Mesothelial cell of epicardium (in vitro differentiated cells): ENCODE measurements at regions not wholly inside any gene's neighbourhood (a gene's known extent, or its start where the extent isn't known, plus 50 kb on each side); places are given as distances from the start of the nearest gene placed in this dataset.

Source experiments
- DNase-seq, 2 experiments: peaks; one replicate each; pipeline ENCODE4 v3.0.0; 2021; ENCODE audit warnings: low spot score in 2 of 2; ENCODE audit not compliant: unreplicated experiment in 2 of 2
- H3K27ac Mint-ChIP-seq: 2 replicates; pipeline ENCODE4 v1.8.0; 2021; ENCODE audit warnings: mixed read lengths
- H3K27me3 Mint-ChIP-seq: 2 replicates; pipeline ENCODE4 v1.8.0; 2021; ENCODE audit warnings: low read depth, mixed read lengths
- H3K36me3 Mint-ChIP-seq: 2 replicates; pipeline ENCODE4 v1.8.0; 2021; ENCODE audit warnings: mixed read lengths
- H3K4me1 Mint-ChIP-seq: 2 replicates; pipeline ENCODE4 v1.8.0; 2021; ENCODE audit warnings: mixed read lengths
- H3K4me3 Mint-ChIP-seq: 2 replicates; pipeline ENCODE4 v1.8.0; 2021; ENCODE audit warnings: mild to moderate bottlenecking, moderate library complexity, mixed read lengths
- H3K9me3 Mint-ChIP-seq: 2 replicates; pipeline ENCODE4 v1.8.0; 2021; ENCODE audit warnings: mixed read lengths
- TF ChIP-seq, protein P1 (sequence below): fragments of 200-600 bp; sonication (generic); IDR thresholded peaks from one replicate; pipeline ENCODE4 v1.5.0; 2021; ENCODE audit warnings: antibody characterized with exemption; ENCODE audit not compliant: unreplicated experiment

DNA sequence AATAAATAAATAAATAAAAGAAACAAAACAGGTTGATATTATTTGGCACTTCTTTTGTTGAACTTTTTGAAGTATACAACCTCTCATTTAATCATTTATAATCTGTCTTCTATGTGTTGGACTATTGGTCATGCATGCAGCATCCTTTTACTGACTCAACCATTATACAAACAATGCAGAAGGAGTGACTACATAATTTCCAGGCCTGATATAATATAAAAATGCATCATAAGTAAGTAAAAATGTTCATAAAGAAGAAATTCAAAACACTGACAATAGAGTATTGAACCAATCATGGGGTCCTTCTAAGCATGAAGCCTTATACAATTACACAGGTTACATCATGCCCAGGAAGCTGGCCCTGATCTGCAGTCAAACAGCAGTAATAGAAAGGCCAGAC, 141.5 kb upstream of the FN1 start:
- TF ChIP-seq, protein P1, sequence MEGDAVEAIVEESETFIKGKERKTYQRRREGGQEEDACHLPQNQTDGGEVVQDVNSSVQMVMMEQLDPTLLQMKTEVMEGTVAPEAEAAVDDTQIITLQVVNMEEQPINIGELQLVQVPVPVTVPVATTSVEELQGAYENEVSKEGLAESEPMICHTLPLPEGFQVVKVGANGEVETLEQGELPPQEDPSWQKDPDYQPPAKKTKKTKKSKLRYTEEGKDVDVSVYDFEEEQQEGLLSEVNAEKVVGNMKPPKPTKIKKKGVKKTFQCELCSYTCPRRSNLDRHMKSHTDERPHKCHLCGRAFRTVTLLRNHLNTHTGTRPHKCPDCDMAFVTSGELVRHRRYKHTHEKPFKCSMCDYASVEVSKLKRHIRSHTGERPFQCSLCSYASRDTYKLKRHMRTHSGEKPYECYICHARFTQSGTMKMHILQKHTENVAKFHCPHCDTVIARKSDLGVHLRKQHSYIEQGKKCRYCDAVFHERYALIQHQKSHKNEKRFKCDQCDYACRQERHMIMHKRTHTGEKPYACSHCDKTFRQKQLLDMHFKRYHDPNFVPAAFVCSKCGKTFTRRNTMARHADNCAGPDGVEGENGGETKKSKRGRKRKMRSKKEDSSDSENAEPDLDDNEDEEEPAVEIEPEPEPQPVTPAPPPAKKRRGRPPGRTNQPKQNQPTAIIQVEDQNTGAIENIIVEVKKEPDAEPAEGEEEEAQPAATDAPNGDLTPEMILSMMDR: no peak
- Mint-ChIP-seq H3K4me1 (peaks cover 4% of the 10 kb centered on the region), H3K4me3 (no peak overlapping the region), H3K27me3 (no peaks in the 10 kb centered on the region), H3K27ac (no peak overlapping the region), H3K36me3 (no peaks in the 10 kb centered on the region), H3K9me3 (no peaks in the 10 kb centered on the region)
- DNase-seq: no peak

DNA sequence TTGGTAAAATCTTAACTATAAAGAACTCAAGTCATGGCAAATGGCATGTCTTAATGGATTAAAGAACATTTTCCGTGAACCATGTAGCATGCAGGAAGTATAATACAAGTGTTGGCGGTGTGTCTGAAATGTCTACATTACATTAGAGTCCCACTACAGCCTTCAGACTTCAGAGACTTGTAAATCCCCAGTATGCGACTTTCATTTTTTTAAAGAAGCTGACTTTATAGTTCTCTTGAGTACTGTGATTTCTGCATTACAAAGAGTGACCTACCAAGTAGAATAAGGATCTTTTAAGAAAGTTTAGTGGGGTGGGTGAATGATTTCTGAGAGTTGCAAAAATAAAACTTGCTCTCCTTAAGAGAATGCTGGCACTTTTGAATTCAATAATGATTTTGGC, 140.7 kb upstream of the FN1 start:
- Mint-ChIP-seq H3K9me3 (no peaks in the 10 kb centered on the region), H3K27ac (no peak overlapping the region), H3K4me1 (peaks cover 4% of the 10 kb centered on the region), H3K36me3 (no peaks in the 10 kb centered on the region), H3K4me3 (no peak overlapping the region), H3K27me3 (no peaks in the 10 kb centered on the region)
- TF ChIP-seq, protein P1: no peak
- DNase-seq: no peak

DNA sequence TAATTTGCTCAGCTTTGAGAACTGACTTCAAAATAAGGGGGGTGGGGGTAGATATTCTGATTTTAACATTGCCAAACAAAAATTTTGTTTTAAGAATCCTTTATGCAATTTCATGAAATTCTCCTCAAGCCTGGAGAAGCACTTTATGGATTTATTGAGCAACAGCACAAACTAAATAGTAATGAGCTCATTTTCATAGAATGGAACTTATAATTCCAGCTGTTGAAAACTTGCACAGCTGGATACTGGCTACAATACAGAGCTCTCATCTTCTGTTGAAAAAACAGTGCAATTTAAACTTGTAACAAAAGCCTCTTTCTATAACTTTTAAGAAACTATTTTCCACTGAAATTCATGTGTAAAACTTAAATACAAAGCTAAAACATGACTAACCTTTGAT, 137.6 kb upstream of the FN1 start:
- Mint-ChIP-seq H3K9me3 (no peaks in the 10 kb centered on the region), H3K4me1 (no peaks in the 10 kb centered on the region), H3K4me3 (no peak overlapping the region), H3K27me3 (no peaks in the 10 kb centered on the region), H3K27ac (no peak overlapping the region), H3K36me3 (no peaks in the 10 kb centered on the region)
- no peak for DNase-seq
- TF ChIP-seq, protein P1: no peak

DNA sequence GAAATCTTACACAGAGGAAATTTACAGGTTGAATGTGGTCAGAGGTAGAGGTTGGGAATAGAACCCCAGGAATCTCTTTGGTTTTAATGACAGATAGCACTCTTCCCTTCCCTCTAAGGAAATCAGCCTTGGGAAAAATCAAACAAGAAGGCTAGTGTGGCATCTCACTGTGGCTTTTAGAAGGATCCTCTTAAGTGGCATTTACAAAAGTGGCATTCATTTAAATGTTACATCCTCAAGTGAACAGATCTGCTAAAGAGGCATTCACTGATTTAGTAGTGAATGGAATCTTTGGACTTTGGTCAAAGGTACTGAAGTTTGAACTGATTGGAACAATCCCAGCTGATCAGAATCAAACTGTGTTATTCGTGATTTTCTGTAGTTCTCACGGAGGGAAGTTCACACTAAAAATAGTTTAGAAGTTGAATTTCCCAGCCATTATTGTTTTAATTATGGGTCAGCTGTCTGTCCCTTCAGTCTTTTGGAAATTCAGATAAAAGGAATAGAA, 136.5 kb upstream of the FN1 start:
- no peaks in the 10 kb centered on the region for H3K27me3 Mint-ChIP-seq
- H3K9me3 Mint-ChIP-seq: no peaks in the 10 kb centered on the region
- H3K4me1 Mint-ChIP-seq: no peaks in the 10 kb centered on the region
- no peaks in the 10 kb centered on the region for H3K36me3 Mint-ChIP-seq
- no peak overlapping the region for H3K27ac Mint-ChIP-seq
- H3K4me3 Mint-ChIP-seq: no peak overlapping the region
- no peak for DNase-seq
- TF ChIP-seq, protein P1: no peak

DNA sequence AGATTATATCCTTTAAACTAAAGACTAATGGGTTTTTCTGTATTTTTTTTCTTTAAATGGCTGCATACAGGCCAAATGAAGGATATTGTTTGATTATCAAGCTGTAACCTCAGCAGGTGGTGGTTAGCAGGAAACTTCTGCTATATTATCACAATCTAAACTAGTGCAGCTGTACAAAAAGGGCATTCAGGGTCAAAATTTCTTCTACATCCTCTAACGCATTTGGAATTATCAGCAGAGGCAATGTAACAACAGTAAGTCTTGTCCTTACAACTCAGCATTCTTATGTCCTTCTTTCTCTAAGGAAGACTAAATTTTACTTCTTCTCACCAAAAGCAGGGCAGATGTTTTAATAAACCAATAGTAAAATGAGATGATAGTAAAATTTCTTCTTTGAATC, 135.8 kb upstream of the FN1 start:
- no peaks in the 10 kb centered on the region for H3K9me3 Mint-ChIP-seq

More for the DNA sequence above, 135.8 kb upstream of the FN1 start:
- no peaks in the 10 kb centered on the region for H3K36me3 Mint-ChIP-seq
- TF ChIP-seq, protein P1: no peak
- no peaks in the 10 kb centered on the region for H3K4me1 Mint-ChIP-seq
- H3K27ac Mint-ChIP-seq: no peak overlapping the region
- H3K4me3 Mint-ChIP-seq: no peak overlapping the region
- DNase-seq: no peak
- no peaks in the 10 kb centered on the region for H3K27me3 Mint-ChIP-seq
